ENCODE measurements at regions not wholly inside any gene's neighbourhood (a gene's known extent, or its start where the extent isn't known, plus 50 kb on each side); places are given as distances from the start of the nearest gene placed in this dataset.

- Histone ChIP-seq H3K36me3 (ENCODE audit: insufficient read depth, low read length) (no peaks in the 10 kb centered on the region), H2AFZ (ENCODE audit: low read depth, low read length) (no peak overlapping the region), H3K4me1 (ENCODE audit: insufficient read depth, low read length) (no peaks in the 10 kb centered on the region), H3K27ac (ENCODE audit: low read length) (no peak overlapping the region), H3K4me2 (ENCODE audit: insufficient read depth, low read length) (no peak overlapping the region), H3K4me3 (ENCODE audit: low read depth in 1 of 2, low read length in 2 of 2) (no peak overlapping the region), H3K27me3 (ENCODE audit: insufficient read depth, low read length, poor library complexity) (no peaks in the 10 kb centered on the region), H3K79me2 (ENCODE audit: insufficient read depth, low read length) (no peaks in the 10 kb centered on the region), H3K9ac (ENCODE audit: low read depth, low read length) (no peak overlapping the region), H4K20me1 (ENCODE audit: insufficient read depth, low read length) (no peaks in the 10 kb centered on the region), H3K9me3 (ENCODE audit: insufficient read depth, low read length, severe bottlenecking) (no peaks in the 10 kb centered on the region)
- TF ChIP-seq, protein P1, sequence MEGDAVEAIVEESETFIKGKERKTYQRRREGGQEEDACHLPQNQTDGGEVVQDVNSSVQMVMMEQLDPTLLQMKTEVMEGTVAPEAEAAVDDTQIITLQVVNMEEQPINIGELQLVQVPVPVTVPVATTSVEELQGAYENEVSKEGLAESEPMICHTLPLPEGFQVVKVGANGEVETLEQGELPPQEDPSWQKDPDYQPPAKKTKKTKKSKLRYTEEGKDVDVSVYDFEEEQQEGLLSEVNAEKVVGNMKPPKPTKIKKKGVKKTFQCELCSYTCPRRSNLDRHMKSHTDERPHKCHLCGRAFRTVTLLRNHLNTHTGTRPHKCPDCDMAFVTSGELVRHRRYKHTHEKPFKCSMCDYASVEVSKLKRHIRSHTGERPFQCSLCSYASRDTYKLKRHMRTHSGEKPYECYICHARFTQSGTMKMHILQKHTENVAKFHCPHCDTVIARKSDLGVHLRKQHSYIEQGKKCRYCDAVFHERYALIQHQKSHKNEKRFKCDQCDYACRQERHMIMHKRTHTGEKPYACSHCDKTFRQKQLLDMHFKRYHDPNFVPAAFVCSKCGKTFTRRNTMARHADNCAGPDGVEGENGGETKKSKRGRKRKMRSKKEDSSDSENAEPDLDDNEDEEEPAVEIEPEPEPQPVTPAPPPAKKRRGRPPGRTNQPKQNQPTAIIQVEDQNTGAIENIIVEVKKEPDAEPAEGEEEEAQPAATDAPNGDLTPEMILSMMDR (IDR thresholded peaks at IDR 0.05; ENCODE audit: borderline replicate concordance, extremely low read depth, low read length, poor library complexity, severe bottlenecking), result no peak
- TF ChIP-seq EZH2 (IDR thresholded peaks at IDR 0.05; ENCODE audit: borderline replicate concordance, low read depth, low read length, severe bottlenecking), result no peak
- ATAC-seq (ENCODE audit: insufficient read depth, low read depth) (no peak), DNase-seq (no peak)
Observed at GRCh38 chr6:62357835-62358234, 71.8 kb upstream of the KHDRBS2 start.

GRCh38 chr6:62354261-62354660, 68.2 kb upstream of the KHDRBS2 start:
- H2AFZ ChIP-seq (ENCODE audit: low read depth, low read length), result no peak overlapping the region
- no peaks in the 10 kb centered on the region for H3K27me3 ChIP-seq (ENCODE audit: insufficient read depth, low read length, poor library complexity)
- H3K79me2 ChIP-seq (ENCODE audit: insufficient read depth, low read length), result no peaks in the 10 kb centered on the region
- H3K9me3 ChIP-seq (ENCODE audit: insufficient read depth, low read length, severe bottlenecking), result no peaks in the 10 kb centered on the region
- no peak for TF ChIP-seq EZH2 (IDR thresholded peaks at IDR 0.05; ENCODE audit: borderline replicate concordance, low read depth, low read length, severe bottlenecking)
- TF ChIP-seq, protein P1 (IDR thresholded peaks at IDR 0.05; ENCODE audit: borderline replicate concordance, extremely low read depth, low read length, poor library complexity, severe bottlenecking), result no peak
- no peaks in the 10 kb centered on the region for H3K36me3 ChIP-seq (ENCODE audit: insufficient read depth, low read length)
- H3K27ac ChIP-seq (ENCODE audit: low read length), result no peak overlapping the region
- ATAC-seq (ENCODE audit: insufficient read depth, low read depth), result no peak
- H4K20me1 ChIP-seq (ENCODE audit: insufficient read depth, low read length), result no peaks in the 10 kb centered on the region
- no peak overlapping the region for H3K4me2 ChIP-seq (ENCODE audit: insufficient read depth, low read length)
- no peaks in the 10 kb centered on the region for H3K4me1 ChIP-seq (ENCODE audit: insufficient read depth, low read length)
- DNase-seq, result no peak
- H3K9ac ChIP-seq (ENCODE audit: low read depth, low read length), result no peak overlapping the region
- H3K4me3 ChIP-seq (ENCODE audit: low read depth in 1 of 2, low read length in 2 of 2), result no peak overlapping the region

GRCh38 chr6:62345962-62346689, 60.1 kb upstream of the KHDRBS2 start:
- Histone ChIP-seq H3K36me3 (ENCODE audit: insufficient read depth, low read length) (no peaks in the 10 kb centered on the region), H3K4me1 (ENCODE audit: insufficient read depth, low read length) (no peaks in the 10 kb centered on the region), H3K9me3 (ENCODE audit: insufficient read depth, low read length, severe bottlenecking) (peaks cover 4% of the 10 kb centered on the region), H3K79me2 (ENCODE audit: insufficient read depth, low read length) (no peaks in the 10 kb centered on the region), H3K9ac (ENCODE audit: low read depth, low read length) (no peak overlapping the region), H2AFZ (ENCODE audit: low read depth, low read length) (no peak overlapping the region), H3K4me3 (ENCODE audit: low read depth in 1 of 2, low read length in 2 of 2) (no peak overlapping the region), H3K27ac (ENCODE audit: low read length) (no peak overlapping the region), H3K4me2 (ENCODE audit: insufficient read depth, low read length) (no peak overlapping the region), H3K27me3 (ENCODE audit: insufficient read depth, low read length, poor library complexity) (no peaks in the 10 kb centered on the region), H4K20me1 (ENCODE audit: insufficient read depth, low read length) (no peaks in the 10 kb centered on the region)
- no peak for TF ChIP-seq EZH2 (IDR thresholded peaks at IDR 0.05; ENCODE audit: borderline replicate concordance, low read depth, low read length, severe bottlenecking)
- TF ChIP-seq, protein P1 (IDR thresholded peaks at IDR 0.05; ENCODE audit: borderline replicate concordance, extremely low read depth, low read length, poor library complexity, severe bottlenecking), result no peak
- ATAC-seq (ENCODE audit: insufficient read depth, low read depth) (no peak), DNase-seq (no peak)

All from DND-41 (cell line).